Prostate gland (tissue), 2 donors: ENCODE measurements at regions not wholly inside any gene's neighbourhood (a gene's known extent, or its start where the extent isn't known, plus 50 kb on each side); places are given as distances from the start of the nearest gene placed in this dataset.

Source experiments
- DNase-seq: peaks from one replicate; pipeline ENCODE4 v3.0.0-alpha.2; 2019; ENCODE audit warnings: low spot score
- H3K27ac ChIP-seq, 2 donors: fragments of 200-600 bp; sonication (generic); 2 replicates each; pipeline ENCODE4 v1.5.1; 2017 to 2019
- H3K27me3 ChIP-seq: fragments of 200-600 bp; sonication (generic); replicated peaks from 2 replicates; pipeline ENCODE4 v1.5.1; 2019; ENCODE audit not compliant: insufficient read depth
- H3K36me3 ChIP-seq, 2 donors: fragments of 200-600 bp; sonication (generic); 1 replicate in 1 of 2; 2 replicates in 1 of 2; pipeline versions ENCODE4 v1.5.1 to v1.8.1; 2017 to 2019
- H3K4me1 ChIP-seq: fragments of 200-600 bp; sonication (generic); replicated peaks from 2 replicates; pipeline ENCODE4 v1.5.1; 2019
- H3K4me3 ChIP-seq, 2 donors: fragments of 200-600 bp; sonication (generic); 2 replicates each; pipeline ENCODE4 v1.5.1; 2017 to 2019
- H3K9me3 ChIP-seq: fragments of 200-600 bp; sonication (generic); 2 replicates; pipeline ENCODE4 v1.5.1; 2017
- POLR2A ChIP-seq: fragments of 450-650 bp; IDR thresholded peaks from one replicate; pipeline ENCODE4 v1.6.1; 2016; ENCODE audit warnings: antibody characterized with exemption, mild to moderate bottlenecking
- POLR2AphosphoS5 ChIP-seq: sonication (generic); formaldehyde crosslinking; IDR thresholded peaks from one replicate; pipeline ENCODE4 v1.6.1; 2017; ENCODE audit warnings: antibody characterized with exemption
- WGBS: methylation state at CpG from one replicate; pipeline ENCODE4 v1.1.5; 2018; 5-methylcytosine and 5-hydroxymethylcytosine counted together
- intact Hi-C: fragments of 100-400 bp; cut with DNase I; formaldehyde crosslinking; loops from one replicate; pipeline ENCODE4 v1.14.2; 2022
- TF ChIP-seq, protein P1 (sequence below), 4 experiments: fragments of 200-600 bp in 2 of 4; fragments of 450-650 bp in 2 of 4; sonication (generic) in 2 of 4; IDR thresholded peaks; 1 replicate in 3 of 4; 2 replicates in 1 of 4; pipeline ENCODE4 v1.5.1; 2016 to 2019; ENCODE audit warnings: antibody characterized with exemption in 4 of 4, mild to moderate bottlenecking in 2 of 4, moderate library complexity in 2 of 4

DNA sequence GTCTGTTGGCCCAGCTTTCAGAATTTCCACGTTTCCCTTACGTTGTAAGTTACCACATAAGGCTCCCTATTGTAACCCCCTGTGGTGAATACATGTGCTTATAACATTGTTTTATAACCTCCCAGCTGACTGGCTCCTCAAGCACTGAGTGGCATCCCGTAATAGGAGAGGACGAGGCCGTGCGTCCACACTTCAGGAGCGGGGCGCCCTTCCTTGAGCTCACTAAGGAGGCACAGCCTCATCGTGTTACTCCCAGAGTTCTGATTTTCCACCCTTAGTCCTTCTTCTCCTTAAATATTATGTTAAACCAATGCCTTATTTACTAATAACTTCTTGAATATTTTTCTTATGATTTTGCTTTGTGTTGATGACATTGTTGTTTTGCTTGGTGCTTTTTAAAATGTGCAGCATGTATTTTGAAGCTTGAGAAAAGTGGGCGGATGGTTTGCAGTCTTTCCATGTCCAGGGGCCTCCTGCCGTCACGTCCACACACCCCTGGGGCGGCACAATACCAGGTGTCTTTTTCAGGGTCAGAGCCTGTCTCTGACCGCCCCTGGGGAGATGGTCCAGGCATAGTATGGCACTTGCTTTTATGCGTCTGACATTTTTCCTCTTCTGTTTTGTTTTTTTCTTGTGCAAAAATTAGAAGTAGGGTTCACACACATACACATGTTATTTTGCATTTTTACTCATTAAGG, 181.8 kb downstream of the DLL1 start:
- no peaks in the 10 kb centered on the region for H3K36me3 ChIP-seq
- H3K4me1 ChIP-seq: no peaks in the 10 kb centered on the region
- 95% methylated on average over 15 of the region's 15 CpGs for WGBS
- no peak overlapping the region for H3K27ac ChIP-seq
- no peaks in the 10 kb centered on the region for H3K9me3 ChIP-seq
- intact Hi-C loops: no loop called here
- no peak for DNase-seq
- no peak for TF ChIP-seq POLR2AphosphoS5
- TF ChIP-seq, protein P1, sequence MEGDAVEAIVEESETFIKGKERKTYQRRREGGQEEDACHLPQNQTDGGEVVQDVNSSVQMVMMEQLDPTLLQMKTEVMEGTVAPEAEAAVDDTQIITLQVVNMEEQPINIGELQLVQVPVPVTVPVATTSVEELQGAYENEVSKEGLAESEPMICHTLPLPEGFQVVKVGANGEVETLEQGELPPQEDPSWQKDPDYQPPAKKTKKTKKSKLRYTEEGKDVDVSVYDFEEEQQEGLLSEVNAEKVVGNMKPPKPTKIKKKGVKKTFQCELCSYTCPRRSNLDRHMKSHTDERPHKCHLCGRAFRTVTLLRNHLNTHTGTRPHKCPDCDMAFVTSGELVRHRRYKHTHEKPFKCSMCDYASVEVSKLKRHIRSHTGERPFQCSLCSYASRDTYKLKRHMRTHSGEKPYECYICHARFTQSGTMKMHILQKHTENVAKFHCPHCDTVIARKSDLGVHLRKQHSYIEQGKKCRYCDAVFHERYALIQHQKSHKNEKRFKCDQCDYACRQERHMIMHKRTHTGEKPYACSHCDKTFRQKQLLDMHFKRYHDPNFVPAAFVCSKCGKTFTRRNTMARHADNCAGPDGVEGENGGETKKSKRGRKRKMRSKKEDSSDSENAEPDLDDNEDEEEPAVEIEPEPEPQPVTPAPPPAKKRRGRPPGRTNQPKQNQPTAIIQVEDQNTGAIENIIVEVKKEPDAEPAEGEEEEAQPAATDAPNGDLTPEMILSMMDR (IDR thresholded peaks at IDR 0.05): no peak
- TF ChIP-seq POLR2A: no peak
- no peaks in the 10 kb centered on the region for H3K27me3 ChIP-seq
- H3K4me3 ChIP-seq: no peak overlapping the region

DNA sequence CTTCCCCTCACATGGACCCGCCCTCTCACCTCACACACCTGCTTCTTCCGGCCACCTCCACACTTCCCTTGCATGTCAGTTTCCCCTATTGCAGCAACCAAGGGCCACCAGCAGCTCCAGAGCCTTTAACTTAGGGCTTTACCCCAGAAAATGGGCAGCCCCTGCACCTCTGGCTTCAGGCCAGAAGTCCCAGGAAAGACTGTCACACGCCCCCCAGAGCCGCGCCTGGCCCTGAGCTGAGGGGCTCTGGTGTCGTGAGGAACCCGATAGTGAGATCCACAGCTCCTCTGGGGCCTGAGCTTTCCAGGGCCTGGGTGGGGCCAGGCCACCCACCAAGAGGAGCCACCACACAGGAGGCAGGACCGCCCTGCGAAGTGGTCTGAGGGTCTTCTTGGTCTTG, 182.4 kb downstream of the DLL1 start:
- Histone ChIP-seq H3K4me3 (no peak overlapping the region), H3K27ac (no peak overlapping the region), H3K4me1 (no peaks in the 10 kb centered on the region), H3K9me3 (no peaks in the 10 kb centered on the region), H3K36me3 (no peaks in the 10 kb centered on the region), H3K27me3 (no peaks in the 10 kb centered on the region)
- no peak for DNase-seq
- 88% methylated on average over 9 of the region's 9 CpGs for WGBS
- intact Hi-C loops: no loop called here
- TF ChIP-seq, protein P1 (IDR thresholded peaks at IDR 0.05): no peak
- TF ChIP-seq POLR2A (no peak), POLR2AphosphoS5 (no peak)

GRCh38 chr6:170107606-170108222, 183.2 kb downstream of the DLL1 start:
- DNase-seq: no peak
- Histone ChIP-seq H3K36me3 (no peaks in the 10 kb centered on the region), H3K27ac (no peak overlapping the region), H3K9me3 (no peaks in the 10 kb centered on the region), H3K27me3 (no peaks in the 10 kb centered on the region), H3K4me3 (no peak overlapping the region), H3K4me1 (no peaks in the 10 kb centered on the region)
- no peak for TF ChIP-seq POLR2A
- TF ChIP-seq POLR2AphosphoS5: no peak
- TF ChIP-seq, protein P1 (IDR thresholded peaks at IDR 0.05): no peak
- 93% methylated on average over 13 of the region's 13 CpGs for WGBS
- intact Hi-C loops: no loop called here

DNA sequence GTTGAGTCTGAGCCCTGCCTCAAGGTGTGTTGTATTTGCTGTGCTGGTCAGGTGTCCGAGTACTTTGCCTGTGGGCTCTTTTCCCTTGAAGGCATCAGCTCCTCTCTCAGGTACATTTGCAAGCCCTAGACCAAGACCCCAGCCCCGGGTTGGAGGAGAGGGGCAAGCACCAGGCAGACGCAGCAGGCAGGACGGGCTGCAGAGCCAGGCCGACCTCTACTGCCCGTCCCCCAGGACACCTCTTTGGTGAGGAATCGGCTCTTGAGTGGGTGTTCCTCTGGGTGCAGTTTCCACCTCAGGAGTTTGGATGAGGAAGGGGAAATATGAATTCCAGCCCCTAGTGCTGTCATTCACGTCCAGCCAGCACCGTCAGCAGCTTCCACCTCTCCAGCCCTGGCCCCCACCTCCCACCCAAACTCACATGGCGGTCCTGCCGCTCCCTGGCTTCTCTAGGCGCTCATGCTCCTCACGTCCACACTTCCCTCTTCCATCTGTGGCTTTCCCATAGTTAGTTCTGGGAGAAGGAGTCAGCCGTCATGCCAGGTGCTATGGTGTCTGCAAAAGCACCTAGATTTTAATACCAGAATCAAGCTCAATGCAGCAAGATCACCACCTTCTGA, 183.9 kb downstream of the DLL1 start:
- Histone ChIP-seq H3K27me3 (no peaks in the 10 kb centered on the region), H3K4me3 (no peak overlapping the region), H3K36me3 (no peaks in the 10 kb centered on the region), H3K27ac (no peak overlapping the region), H3K4me1 (no peaks in the 10 kb centered on the region), H3K9me3 (no peaks in the 10 kb centered on the region)
- TF ChIP-seq, protein P1 (IDR thresholded peaks at IDR 0.05): no peak
- TF ChIP-seq POLR2A (no peak), POLR2AphosphoS5 (no peak)
- 91% methylated on average over 14 of the region's 14 CpGs for WGBS
- intact Hi-C loops: no loop called here
- no peak for DNase-seq
